Coronary artery (tissue), 2 donors: ENCODE measurements at regions not wholly inside any gene's neighbourhood (a gene's known extent, or its start where the extent isn't known, plus 50 kb on each side); places are given as distances from the start of the nearest gene placed in this dataset.

Experiments
- DNase-seq: peaks from one replicate; pipeline ENCODE4 v3.0.0-alpha.2; 2017; ENCODE audit warnings: low spot score
- H3K27ac ChIP-seq, 2 donors: fragments of 200-600 bp; sonication (generic); one replicate each; pipeline ENCODE4 v1.5.1; 2016 to 2019
- H3K4me3 ChIP-seq: fragments of 200-600 bp; sonication (generic); 2 replicates; pipeline ENCODE4 v1.5.1; 2016; ENCODE audit warnings: mild to moderate bottlenecking, moderate library complexity
- TF ChIP-seq, protein P1 (sequence below): fragments of 200-600 bp; sonication (generic); IDR thresholded peaks from one replicate; pipeline ENCODE4 v1.5.1; 2019; ENCODE audit warnings: antibody characterized with exemption

DNA sequence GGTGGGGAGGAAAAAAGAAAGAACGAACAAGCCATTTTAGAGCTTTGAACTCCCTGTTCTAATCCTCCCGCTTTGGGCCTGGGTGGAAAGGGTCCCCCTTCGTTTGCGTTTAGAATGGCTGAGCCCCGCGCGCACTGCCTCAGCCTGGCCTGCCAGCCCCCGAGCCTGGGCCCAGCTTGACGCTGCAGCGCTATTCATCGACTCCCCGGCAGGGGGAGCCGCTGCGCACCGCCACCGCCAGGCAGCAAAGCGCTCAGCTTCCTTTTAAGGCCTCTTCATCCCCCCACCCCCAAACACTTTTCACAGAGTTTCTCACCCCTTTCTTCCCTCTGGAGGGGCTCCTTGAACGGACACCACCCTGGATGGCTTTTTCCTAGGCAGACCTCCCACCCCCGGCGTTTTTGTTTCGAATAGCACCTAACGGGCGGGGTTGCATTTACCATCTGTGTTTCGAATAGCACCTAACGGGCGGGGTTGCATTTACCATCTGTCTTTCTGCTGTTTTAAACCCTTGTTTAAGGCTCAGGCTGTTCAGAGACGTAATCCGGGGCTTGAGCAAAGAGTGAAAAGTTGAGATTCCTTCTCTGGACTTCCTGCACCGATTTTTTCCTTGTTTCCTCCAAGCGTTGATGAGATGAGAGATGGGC, 56.4 kb upstream of the PIWIL1 start:
- TF ChIP-seq, protein P1, sequence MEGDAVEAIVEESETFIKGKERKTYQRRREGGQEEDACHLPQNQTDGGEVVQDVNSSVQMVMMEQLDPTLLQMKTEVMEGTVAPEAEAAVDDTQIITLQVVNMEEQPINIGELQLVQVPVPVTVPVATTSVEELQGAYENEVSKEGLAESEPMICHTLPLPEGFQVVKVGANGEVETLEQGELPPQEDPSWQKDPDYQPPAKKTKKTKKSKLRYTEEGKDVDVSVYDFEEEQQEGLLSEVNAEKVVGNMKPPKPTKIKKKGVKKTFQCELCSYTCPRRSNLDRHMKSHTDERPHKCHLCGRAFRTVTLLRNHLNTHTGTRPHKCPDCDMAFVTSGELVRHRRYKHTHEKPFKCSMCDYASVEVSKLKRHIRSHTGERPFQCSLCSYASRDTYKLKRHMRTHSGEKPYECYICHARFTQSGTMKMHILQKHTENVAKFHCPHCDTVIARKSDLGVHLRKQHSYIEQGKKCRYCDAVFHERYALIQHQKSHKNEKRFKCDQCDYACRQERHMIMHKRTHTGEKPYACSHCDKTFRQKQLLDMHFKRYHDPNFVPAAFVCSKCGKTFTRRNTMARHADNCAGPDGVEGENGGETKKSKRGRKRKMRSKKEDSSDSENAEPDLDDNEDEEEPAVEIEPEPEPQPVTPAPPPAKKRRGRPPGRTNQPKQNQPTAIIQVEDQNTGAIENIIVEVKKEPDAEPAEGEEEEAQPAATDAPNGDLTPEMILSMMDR: no peak
- no peak for DNase-seq
- Histone ChIP-seq H3K27ac (no peak overlapping the region), H3K4me3 (no peak overlapping the region)

DNA sequence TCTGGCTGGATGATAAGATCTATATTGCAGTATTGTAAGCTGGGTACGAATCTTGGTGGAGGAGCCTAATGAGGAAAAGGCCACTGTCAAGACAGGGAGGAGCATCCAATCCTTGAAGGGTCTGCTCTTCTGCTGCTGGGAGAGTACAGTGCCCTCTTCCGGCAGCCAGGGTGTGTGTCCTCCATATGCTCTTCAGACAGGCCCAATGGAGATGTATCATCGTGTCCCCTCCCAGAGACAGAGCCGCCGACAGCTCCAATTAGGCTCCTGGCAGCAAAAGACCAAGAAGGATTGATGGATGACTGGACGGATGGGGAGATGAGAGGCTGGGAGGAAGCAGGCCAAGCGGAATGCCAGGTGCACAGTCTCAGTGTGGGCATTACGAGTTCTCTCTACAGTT, 51.6 kb upstream of the PIWIL1 start:
- TF ChIP-seq, protein P1: no peak
- H3K4me3 ChIP-seq: no peak overlapping the region
- DNase-seq: no peak
- H3K27ac ChIP-seq: no peak overlapping the region

DNA sequence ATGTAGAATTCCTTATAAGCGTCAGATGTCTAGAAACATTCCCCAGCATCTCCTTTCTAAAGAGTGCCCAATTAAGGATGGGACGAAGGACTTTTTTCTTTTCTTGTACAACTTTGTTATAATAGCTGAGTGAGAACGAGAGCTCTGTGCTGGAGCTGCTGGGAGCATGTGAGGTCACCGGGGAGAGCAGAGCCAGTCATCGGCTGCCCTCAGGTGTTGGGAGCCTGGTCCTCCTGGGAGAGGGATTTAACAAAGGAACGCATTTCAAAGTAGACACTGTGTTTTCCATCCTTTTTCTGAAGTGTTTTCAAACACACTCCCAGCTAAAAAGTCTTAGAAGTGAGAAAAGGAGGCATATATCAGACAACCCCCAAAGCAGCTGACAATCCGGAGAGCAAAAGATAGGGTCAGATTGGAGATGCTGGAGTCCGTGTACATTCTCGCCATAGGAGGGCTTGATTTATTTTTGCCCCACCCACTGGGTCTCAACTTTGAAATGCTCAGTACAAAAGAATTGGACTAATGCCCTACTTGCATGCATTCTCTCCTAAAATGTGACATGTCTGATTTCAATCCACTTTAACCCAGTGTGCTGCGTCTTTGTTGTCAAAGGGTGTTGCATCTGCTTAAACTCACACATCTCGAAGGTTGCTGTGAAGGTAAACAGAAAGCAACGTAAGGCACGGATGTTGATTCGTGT, 50.8 kb upstream of the PIWIL1 start:
- TF ChIP-seq, protein P1: no peak
- H3K4me3 ChIP-seq: no peak overlapping the region
- DNase-seq: no peak
- H3K27ac ChIP-seq: no peak overlapping the region
